ENCODE measurements at regions not wholly inside any gene's neighbourhood (a gene's known extent, or its start where the extent isn't known, plus 50 kb on each side); places are given as distances from the start of the nearest gene placed in this dataset.

GRCh38 chr20:11204926-11205768 is 531.3 kb upstream of the JAG1 start (continued):
- TF ChIP-seq KMT2B (CRISPR knock-in tag; IDR thresholded peaks at IDR 0.05) (no peak), ZNF124 (CRISPR knock-in tag; IDR thresholded peaks at IDR 0.05) (0 out of 2 replicates have a peak, but pooled peaks have one; percentile 28), CBX5 (CRISPR knock-in tag; IDR thresholded peaks at IDR 0.05; ENCODE audit: borderline replicate concordance) (no peak), NKX3-1 (CRISPR knock-in tag; IDR thresholded peaks at IDR 0.05) (no peak), PAF1 (CRISPR knock-in tag; IDR thresholded peaks at IDR 0.05) (no peak), ZNF142 (CRISPR knock-in tag; IDR thresholded peaks at IDR 0.05) (no peak), SPEN (CRISPR knock-in tag; IDR thresholded peaks at IDR 0.05; ENCODE audit: low read depth) (0 out of 2 replicates have a peak, but pooled peaks have one; percentile 37), TCF7 (IDR thresholded peaks at IDR 0.05; ENCODE audit: low read depth) (no peak), ZNF674 (CRISPR knock-in tag; IDR thresholded peaks at IDR 0.05; ENCODE audit: low read depth) (no peak), PRMT3 (CRISPR knock-in tag; IDR thresholded peaks at IDR 0.05; ENCODE audit: borderline replicate concordance, low read depth) (no peak), HDAC6 (IDR thresholded peaks at IDR 0.05; ENCODE audit: low read depth, low read length) (no peak), ZNF282 (IDR thresholded peaks at IDR 0.05; ENCODE audit: partially characterized antibody) (no peak), ZNF280D (CRISPR knock-in tag; IDR thresholded peaks at IDR 0.05) (no peak), ARID2 (CRISPR knock-in tag; IDR thresholded peaks at IDR 0.05; ENCODE audit: borderline replicate concordance) (no peak), MTF2 (CRISPR knock-in tag; IDR thresholded peaks at IDR 0.05; ENCODE audit: borderline replicate concordance) (no peak), MXI1 (IDR thresholded peaks at IDR 0.05; ENCODE audit: borderline replicate concordance, low read depth, low read length) (no peak), TFAP4 (IDR thresholded peaks at IDR 0.05; ENCODE audit: borderline replicate concordance, low read depth) (no peak), BHLHE40 (IDR thresholded peaks at IDR 0.05; ENCODE audit: low read length) (no peak)
- TF ChIP-seq, protein P1, sequence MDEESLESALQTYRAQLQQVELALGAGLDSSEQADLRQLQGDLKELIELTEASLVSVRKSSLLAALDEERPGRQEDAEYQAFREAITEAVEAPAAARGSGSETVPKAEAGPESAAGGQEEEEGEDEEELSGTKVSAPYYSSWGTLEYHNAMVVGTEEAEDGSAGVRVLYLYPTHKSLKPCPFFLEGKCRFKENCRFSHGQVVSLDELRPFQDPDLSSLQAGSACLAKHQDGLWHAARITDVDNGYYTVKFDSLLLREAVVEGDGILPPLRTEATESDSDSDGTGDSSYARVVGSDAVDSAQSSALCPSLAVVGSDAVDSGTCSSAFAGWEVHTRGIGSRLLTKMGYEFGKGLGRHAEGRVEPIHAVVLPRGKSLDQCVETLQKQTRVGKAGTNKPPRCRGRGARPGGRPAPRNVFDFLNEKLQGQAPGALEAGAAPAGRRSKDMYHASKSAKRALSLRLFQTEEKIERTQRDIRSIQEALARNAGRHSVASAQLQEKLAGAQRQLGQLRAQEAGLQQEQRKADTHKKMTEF (CRISPR knock-in tag; IDR thresholded peaks at IDR 0.05), result peak; percentile 16; the same call in 1 of the 2 replicates
